Loucy (cell line): ENCODE measurements at regions not wholly inside any gene's neighbourhood (a gene's known extent, or its start where the extent isn't known, plus 50 kb on each side); places are given as distances from the start of the nearest gene placed in this dataset.

Experiments used
- EZH2phosphoT487 ChIP-seq: fragments of 200-600 bp; IDR thresholded peaks from 2 replicates; pipeline ENCODE4 v1.6.1; 2018; ENCODE audit warnings: antibody characterized with exemption, mild to moderate bottlenecking, moderate library complexity, borderline replicate concordance
- TF ChIP-seq, protein P1 (sequence below): fragments of 200-600 bp; sonication (generic); conservative IDR thresholded peaks from 2 replicates; pipeline ENCODE4 v1.5.1; 2014; ENCODE audit warnings: mild to moderate bottlenecking, antibody characterized with exemption, low read length

DNA sequence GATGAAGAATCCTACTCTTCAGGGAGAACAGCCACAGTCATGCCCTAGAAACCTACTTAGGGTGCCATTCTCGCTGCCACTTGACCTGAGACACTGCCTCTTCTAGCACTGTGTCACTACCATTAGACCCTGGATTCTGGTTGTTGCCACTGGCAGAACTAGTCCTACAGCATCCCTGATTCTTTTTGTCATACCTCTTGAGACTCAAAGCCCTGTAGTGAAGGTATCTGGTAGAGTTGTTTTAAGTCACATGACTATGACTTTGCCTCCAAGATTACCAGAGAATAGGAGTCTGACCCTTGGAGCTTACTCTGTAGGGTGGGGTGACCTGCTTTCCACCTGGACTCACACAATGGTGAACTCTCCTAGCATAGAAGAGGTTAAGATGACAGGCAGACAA, 296.7 kb downstream of the TNS1 start:
- TF ChIP-seq, protein P1, sequence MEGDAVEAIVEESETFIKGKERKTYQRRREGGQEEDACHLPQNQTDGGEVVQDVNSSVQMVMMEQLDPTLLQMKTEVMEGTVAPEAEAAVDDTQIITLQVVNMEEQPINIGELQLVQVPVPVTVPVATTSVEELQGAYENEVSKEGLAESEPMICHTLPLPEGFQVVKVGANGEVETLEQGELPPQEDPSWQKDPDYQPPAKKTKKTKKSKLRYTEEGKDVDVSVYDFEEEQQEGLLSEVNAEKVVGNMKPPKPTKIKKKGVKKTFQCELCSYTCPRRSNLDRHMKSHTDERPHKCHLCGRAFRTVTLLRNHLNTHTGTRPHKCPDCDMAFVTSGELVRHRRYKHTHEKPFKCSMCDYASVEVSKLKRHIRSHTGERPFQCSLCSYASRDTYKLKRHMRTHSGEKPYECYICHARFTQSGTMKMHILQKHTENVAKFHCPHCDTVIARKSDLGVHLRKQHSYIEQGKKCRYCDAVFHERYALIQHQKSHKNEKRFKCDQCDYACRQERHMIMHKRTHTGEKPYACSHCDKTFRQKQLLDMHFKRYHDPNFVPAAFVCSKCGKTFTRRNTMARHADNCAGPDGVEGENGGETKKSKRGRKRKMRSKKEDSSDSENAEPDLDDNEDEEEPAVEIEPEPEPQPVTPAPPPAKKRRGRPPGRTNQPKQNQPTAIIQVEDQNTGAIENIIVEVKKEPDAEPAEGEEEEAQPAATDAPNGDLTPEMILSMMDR = no peak
- TF ChIP-seq EZH2phosphoT487 = no peak
